Limb (tissue), 2 donors: ENCODE measurements at regions not wholly inside any gene's neighbourhood (a gene's known extent, or its start where the extent isn't known, plus 50 kb on each side); places are given as distances from the start of the nearest gene placed in this dataset.

Experiments used
- DNase-seq, 2 donors: peaks; one replicate each; pipeline ENCODE4 v3.0.0-alpha.2; 2016; ENCODE audit errors: extremely low spot score in 2 of 2

DNA sequence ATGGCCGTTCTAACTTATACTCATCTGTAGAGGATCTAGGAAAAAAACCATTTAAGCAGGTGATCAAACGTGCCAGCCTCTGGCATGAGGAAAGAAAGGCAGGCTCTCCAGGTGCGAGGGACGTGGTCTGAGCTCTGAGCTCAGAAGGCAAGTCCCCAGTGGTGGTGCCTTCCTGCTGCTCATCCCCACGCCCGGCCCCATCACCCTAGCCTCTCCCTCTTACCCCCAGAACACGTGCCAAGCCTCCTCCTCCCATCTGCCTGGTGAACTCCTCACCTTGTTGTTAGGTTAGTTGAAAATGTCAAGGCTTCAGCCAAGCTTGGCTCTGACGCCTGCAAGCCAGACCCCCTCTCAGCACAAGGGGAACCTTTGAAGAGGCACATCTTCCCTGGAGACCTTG lies 571.2 kb upstream of the MKI67 start:
- DNase-seq, result no peak

- no peak for DNase-seq
Observed at GRCh38 chr10:128701381-128701780, 575.2 kb upstream of the MKI67 start.

- no peak for DNase-seq
Observed at GRCh38 chr10:128701837-128702236, 575.6 kb upstream of the MKI67 start.

DNA sequence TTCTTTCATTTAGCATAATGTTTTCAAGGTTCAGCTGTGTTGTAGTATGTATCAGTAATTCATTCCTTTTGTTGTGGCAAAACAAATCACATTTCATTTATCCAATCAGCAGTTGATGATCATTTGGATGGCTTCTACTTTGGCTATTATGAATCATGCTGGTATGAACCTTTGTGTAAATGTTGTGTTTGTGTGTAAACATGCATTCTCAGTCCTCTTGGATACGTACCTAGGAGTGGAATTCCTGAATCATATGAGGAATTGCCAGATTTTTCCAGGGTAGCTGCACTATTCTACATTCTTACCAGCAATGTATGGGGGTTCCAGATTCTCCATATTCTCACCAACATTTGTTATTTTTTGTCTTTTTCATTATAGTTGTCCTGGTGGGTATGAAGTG lies 578.5 kb upstream of the MKI67 start:
- DNase-seq, result no peak

DNA sequence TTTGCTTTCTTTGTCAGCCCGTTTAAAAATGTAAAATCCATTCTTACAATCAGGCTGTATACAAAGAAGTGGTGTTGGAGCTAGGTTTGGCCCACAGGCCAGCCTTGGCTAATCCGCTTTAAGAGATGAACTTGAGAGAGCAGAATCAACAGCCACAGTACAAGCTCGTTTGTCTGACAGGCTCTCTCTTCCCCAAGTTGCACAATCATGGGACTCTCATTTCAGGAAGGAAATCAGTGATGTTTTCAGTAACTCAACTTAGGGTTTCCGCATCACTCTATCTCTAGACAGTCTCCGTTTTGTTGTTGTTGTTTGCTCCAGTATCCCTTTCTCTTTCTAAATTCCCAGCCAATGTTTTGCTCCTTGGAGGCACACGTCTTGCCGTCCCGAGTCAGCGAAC lies 582.0 kb upstream of the MKI67 start:
- no peak for DNase-seq

DNA sequence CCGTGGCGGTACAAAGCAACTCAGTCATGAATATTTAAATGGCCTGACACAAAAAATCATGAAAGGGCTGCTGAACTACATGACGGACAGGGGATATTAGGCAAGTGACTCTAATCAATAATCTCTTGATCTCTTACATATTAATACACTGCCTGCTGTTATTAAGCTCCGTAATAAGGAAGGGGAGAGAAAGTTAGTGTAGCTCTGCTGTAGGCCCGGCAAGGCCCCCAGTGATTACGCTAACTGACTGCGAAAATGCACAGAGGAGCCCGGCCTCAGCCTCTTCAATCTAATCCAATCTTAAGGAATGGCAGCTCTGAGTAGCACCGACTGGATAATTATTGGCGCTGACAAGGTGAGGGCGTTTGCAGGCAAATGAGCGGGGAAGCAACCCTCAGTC lies 583.5 kb upstream of the MKI67 start:
- DNase-seq, result no peak

DNA sequence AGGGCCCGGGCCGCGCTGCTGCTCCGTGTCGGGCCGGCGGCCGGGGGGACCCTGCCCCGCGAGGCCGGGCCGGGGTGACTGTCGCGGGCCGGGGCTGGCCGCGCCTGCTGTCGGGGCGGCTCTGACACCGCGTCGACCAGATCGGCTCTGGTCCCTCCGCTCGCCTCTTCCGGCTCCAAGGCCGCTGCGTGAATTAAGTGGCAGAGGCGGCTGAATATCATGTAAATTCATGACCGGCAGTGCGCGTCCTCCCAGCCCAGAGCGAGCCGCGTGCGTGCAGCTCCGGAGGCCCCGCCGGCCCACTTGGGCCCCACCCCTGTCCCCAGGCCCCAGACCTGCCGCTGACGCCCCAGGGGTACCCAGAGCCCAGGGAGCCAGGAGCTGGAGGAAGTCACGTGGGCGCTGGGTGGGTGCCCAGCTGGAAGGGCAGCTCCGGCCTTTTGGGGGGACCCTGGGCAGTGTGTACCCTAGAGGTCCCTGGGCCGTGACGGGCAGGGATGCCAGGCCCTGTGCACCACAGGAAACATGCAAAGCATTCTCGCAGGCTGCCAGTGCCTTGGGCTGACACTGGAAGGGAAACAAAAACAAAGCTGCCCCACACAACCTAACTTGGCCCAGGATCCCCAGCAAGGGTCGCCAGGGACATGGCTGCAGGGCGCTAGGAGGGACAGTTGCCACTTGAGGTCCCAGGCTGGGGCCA lies 584.0 kb upstream of the MKI67 start:
- DNase-seq, result no peak

- DNase-seq, result no peak
Observed at GRCh38 chr10:128710798-128711183, 584.6 kb upstream of the MKI67 start.

- peak in 1 of 2 donors; percentile 22 for DNase-seq
Observed at GRCh38 chr10:128711806-128712205, 585.6 kb upstream of the MKI67 start.

DNA sequence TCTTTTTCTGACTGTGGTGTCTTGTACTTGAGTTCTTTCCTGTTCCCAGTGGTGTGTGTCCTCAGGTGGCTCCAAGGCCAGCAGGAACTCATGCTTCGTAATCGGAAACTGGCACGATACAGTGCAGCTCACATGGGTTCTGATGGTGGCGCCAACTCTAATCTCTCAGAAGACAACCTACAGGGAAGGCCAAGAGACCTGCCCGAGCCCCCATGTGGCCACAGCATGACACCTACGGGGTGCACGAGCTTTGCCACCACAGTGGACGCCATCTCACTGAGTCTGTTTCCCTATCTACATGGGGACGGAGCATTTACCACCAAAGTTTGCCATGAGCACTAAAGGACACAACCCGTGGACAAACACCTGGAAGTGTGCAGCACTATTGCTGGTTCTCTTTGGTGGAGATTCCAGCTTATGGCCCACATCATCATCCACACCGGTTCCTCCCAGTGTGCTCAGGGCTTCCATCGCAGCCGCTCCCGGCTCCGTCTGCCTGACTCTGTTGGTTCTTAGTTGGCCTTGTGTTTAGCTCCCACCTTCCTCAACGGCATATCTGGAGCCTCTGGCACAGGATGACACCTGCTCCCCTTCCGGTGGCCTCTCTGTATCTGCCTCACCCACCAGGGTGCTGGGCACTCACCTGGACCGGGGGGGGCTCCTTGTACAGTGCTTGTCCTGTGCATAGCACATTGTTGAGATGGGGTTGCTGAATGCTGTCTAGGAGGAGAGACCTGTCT lies 586.6 kb upstream of the MKI67 start:
- no peak for DNase-seq

DNA sequence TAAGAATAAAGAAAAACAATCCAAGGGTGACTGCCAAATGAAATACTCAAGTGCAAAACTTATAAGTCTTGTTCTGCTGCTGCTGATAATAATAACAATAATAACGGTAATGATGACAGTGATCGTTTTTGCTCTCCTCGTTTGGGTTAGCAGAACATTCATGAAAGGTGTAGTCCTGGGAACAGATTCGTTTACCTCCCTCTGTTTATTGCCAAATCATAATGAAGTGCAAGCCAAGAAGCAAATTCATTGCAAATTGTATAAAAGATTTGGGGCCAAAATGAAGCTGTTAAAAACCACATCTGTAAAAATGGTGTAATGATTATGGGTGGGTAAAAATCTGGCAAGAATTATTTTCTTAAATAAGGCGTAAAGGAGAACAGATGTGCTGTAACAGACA lies 587.2 kb upstream of the MKI67 start:
- peak in 1 of 2 donors; percentile 57 for DNase-seq

- DNase-seq, result peak in 1 of 2 donors; percentile 88
Observed at GRCh38 chr10:128713874-128714570, 587.8 kb upstream of the MKI67 start.

GRCh38 chr10:128714644-128715415 lies 588.6 kb upstream of the MKI67 start:
- DNase-seq, result peak in 1 of 2 donors; percentile 25

DNA sequence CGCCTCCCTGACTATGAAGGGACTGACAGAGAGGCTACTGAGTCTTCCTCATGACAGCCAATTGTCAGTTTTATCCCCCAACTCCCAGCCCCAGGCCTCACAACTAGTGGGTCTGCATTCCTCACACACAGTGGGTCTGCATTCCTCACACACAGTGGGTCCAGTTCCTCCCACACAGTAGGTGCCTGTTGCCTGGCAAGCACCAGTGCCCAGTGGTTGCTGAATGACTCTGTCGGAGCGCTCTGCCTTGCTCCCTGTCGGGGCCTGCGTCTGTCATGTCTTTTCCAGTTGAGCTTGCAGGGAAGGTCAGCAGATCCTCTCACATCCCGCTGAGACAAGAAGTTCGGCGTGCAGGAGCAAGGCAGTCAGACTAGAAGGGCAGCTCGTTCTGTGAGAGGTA lies 590.0 kb upstream of the MKI67 start:
- DNase-seq, result no peak

- no peak for DNase-seq
Observed at GRCh38 chr10:128721963-128722445, 595.8 kb upstream of the MKI67 start.

GRCh38 chr10:128722947-128723346 lies 596.7 kb upstream of the MKI67 start:
- no peak for DNase-seq

- DNase-seq, result no peak
Observed at GRCh38 chr10:128723631-128724205, 597.5 kb upstream of the MKI67 start.

DNA sequence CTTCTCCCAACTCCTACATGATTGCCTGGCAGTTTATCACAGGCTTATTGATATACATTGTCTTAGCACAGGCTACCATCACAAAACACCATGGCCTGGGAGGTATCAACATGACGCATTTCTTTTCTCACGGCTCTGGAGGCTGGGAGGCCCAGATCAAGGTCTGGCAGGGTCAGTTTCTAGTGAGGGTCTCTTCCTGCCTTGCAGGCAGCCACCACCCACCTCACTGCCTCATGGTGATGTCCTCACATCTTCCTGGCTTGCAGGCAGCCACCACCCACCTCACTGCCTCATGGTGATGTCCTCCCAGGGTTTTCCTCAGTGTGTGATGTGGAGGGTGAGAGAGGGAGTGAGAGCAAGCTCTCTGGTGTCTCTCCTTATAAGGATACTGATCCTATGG lies 599.3 kb upstream of the MKI67 start:
- DNase-seq, result peak in 1 of 2 donors; percentile 7

DNA sequence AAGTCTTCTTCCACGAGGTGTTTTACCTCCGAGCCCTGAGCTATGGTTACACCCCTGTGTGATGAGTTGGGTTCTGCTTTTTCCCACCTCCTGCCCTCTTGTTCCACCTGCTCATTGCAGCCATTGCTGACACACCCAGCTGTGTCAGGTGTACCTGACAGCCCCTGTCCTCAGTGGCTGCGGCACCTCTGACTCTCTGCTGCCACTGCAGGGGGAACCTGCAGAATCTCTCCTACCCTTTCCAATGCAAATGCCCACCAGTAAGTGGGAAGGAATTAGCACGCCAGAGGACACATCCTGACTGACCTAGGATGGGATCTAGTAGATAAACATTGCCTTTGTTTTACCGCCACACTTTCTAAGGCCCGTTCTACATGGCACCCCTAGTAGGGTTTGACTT lies 600.9 kb upstream of the MKI67 start:
- no peak for DNase-seq

DNA sequence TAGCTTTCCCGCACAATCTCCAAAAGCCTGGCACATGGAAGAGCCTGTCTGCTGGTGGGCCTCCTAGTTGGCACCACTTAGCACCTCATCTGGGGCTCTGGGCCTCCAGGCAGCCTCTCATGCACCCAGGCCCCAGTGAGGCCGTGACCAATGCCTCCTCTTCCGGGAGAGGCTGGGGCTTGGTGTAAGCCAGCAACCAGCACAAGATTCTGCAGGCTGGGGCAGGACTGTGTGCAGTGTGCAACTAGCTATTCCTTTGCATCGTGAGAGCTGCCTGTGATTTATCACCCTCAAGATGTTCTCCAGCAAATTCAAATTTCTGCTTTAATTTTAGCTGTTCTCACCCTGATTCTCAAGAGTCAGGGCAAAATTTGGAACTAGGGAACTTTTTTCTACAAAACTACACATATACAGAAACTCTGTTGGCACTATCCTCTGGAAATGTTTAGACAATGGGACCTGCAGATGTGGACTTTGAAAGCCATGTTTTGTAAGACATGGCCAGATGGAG lies 603.7 kb upstream of the MKI67 start:
- no peak for DNase-seq

DNA sequence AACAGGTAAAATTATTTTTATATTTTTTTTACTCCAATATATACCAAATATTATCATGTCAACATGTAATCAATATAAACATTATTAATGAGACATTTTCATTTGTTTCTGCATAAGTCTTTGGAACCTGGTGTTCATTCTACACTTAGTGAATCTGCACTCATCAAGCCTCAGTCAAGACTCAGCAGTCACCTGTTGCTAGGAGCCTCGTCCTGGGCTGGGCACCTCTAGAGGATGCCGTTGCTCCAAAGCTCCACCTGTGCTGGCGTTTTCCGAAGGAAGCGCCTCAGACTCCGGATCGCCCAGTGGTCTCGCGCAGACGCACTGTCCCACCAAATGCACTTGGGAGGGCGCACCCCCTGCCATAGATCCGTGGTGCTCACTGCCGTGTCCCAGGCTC lies 604.7 kb upstream of the MKI67 start:
- no peak for DNase-seq
